ENCODE measurements at regions not wholly inside any gene's neighbourhood (a gene's known extent, or its start where the extent isn't known, plus 50 kb on each side); places are given as distances from the start of the nearest gene placed in this dataset.

DNA sequence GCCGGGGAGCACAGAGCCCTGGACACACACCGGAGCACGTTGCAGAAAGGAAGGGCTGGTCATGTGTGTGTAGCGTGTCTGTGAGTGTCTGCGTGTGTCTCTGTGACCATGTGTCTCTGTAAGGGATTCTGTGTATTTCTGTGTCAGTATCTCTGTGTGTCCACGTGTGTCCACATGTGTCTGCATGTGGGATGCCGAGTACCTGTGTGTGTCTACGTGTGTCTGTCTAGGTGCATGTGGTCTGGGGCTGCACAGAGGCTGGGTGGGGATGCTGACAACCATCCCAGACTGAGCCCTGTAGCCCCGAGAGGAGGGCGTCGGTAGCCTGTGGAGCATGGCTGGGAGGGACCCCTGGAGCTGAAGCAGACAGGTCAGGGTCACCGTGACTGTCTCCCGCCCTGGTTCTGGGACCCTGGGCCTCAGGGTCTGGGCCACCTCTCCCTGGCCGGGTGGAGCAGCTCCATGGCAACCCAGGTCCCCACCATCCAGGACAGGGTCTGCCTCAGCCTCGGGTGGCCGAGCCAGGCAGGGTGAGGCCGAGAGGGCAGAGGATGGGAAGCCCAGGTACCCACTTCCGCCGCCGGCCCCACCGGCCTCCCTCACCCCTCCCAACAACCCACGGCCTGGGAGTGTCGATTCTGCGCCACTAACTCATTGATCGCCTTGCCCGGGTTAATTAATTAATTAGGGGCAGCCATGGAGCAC, 122.7 kb downstream of the FAM53A start:
- Histone ChIP-seq H3K4me3 (no peak overlapping the region), H3K27ac (no peak overlapping the region), H3K36me3 (no peaks in the 10 kb centered on the region), H3K9me3 (no peaks in the 10 kb centered on the region), H3K27me3 (peaks cover 12 to 93% (median 64%) of the 10 kb centered on the region in 3 donors), H3K4me1 (peaks cover 0 to 4% (median 0%) of the 10 kb centered on the region in 4 donors)
- no peak for DNase-seq
- no peak for TF ChIP-seq POLR2AphosphoS5 (IDR thresholded peaks at IDR 0.05)
- no peak for TF ChIP-seq EP300 (IDR thresholded peaks at IDR 0.05)
- no peak for TF ChIP-seq POLR2A (IDR thresholded peaks at IDR 0.05)
- TF ChIP-seq, protein P1, sequence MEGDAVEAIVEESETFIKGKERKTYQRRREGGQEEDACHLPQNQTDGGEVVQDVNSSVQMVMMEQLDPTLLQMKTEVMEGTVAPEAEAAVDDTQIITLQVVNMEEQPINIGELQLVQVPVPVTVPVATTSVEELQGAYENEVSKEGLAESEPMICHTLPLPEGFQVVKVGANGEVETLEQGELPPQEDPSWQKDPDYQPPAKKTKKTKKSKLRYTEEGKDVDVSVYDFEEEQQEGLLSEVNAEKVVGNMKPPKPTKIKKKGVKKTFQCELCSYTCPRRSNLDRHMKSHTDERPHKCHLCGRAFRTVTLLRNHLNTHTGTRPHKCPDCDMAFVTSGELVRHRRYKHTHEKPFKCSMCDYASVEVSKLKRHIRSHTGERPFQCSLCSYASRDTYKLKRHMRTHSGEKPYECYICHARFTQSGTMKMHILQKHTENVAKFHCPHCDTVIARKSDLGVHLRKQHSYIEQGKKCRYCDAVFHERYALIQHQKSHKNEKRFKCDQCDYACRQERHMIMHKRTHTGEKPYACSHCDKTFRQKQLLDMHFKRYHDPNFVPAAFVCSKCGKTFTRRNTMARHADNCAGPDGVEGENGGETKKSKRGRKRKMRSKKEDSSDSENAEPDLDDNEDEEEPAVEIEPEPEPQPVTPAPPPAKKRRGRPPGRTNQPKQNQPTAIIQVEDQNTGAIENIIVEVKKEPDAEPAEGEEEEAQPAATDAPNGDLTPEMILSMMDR (IDR thresholded peaks at IDR 0.05) = no peak
- WGBS, 2 donors = 75 to 86% methylated on average over 26 of the region's 26 CpGs
- intact Hi-C loops (cut with DNase I) = no loop called here

DNA sequence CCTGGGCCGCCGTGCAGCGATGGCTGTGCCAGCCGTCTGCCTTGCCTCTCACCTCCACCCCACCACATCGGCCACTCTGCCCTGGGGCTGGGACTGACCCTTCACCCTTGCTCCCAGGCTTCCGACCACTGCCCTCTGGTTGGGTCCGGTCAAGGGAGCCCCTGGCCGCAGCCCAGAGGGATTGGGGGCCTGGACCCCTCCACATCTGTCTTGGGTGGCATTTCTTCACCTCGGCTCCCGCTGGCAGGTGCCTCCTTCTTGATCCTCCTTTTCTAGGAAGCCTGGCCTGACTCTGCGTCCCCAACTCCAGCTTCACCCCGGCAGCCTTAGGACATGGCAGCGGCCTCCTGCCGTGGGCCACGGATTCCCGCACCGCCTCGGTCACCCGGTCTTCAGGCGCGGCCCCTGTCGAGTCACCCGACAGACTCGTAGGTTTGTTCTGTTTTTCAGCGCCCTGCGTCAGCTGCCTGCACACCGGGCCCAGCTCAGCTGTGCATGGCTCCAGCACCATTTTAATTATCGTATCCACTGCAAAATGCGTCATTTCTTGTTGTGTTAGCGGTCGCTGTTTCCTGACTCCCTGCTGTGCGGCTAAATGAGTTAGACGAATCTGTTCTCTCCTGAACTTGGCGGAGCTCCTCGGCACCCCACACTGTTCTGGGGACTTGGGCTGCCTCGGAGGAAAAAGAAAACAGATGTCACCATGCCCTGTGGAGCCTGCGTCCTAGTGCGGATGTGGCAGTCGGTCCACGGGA, 124.0 kb downstream of the FAM53A start:
- H3K36me3 ChIP-seq = no peaks in the 10 kb centered on the region
- no peaks in the 10 kb centered on the region for H3K9me3 ChIP-seq
- 90 to 91% methylated on average over 40 of the region's 40 CpGs for WGBS, 2 donors
- no peak overlapping the region for H3K4me3 ChIP-seq
- TF ChIP-seq, protein P1 (IDR thresholded peaks at IDR 0.05) = no peak
- peaks cover 0 to 4% (median 0%) of the 10 kb centered on the region in 4 donors for H3K4me1 ChIP-seq
- peaks cover 8 to 91% (median 59%) of the 10 kb centered on the region in 3 donors for H3K27me3 ChIP-seq
- intact Hi-C loops (cut with DNase I) = no loop called here
- no peak overlapping the region for H3K27ac ChIP-seq
- no peak for DNase-seq

DNA sequence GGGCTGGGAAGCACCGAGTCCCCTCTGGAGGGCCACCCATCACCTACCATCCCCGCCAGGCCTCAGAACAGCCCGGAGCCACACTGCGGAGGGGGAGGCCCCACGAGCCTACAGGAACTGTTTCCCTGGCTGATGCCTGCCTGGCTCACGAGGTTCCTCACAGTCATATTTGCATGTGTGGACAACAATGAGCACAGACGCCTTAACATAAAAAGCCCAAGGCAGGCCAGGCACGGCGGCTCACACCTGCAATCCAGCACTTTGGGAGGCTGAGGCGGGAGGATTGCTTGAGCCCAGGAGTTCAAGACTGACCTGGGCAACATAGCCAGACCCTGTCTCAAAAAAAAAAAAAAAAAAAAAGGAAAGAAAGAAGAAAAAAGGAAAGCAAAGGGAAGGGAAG, 125.9 kb downstream of the FAM53A start:
- H3K27ac ChIP-seq = no peak overlapping the region
- no peaks in the 10 kb centered on the region for H3K36me3 ChIP-seq
- intact Hi-C loops (cut with DNase I) = no loop called here
- no peaks in the 10 kb centered on the region for H3K9me3 ChIP-seq
- WGBS, 2 donors = 46 to 66% methylated on average over 10 of the region's 10 CpGs
- no peak for TF ChIP-seq POLR2A (IDR thresholded peaks at IDR 0.05)
- TF ChIP-seq EP300 (IDR thresholded peaks at IDR 0.05) = no peak
- TF ChIP-seq, protein P1 (IDR thresholded peaks at IDR 0.05) = no peak
- no peak for TF ChIP-seq POLR2AphosphoS5 (IDR thresholded peaks at IDR 0.05)
- no peak for DNase-seq
- no peak overlapping the region for H3K4me3 ChIP-seq
- H3K4me1 ChIP-seq = peaks cover 0 to 4% (median 0%) of the 10 kb centered on the region in 4 donors
- H3K27me3 ChIP-seq = peaks cover 2 to 91% (median 45%) of the 10 kb centered on the region in 3 donors

DNA sequence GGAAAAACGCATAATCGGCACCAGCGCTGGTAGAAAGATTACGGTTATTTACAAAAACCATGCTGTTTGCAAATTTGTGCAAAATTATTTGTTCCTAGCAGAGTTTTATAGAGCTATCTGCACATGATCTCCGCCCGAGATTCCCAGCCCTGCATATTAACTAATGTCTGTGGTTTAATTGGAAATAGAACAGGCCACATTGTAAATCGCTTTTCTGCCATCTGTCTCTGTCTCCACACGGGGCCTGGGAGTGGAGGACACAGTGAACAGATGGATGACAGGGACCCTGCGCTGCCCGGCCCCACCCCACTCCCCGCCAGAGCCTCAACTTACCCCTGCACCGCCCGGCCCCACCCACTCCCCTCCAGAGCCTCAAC, 126.9 kb downstream of the FAM53A start:
- Histone ChIP-seq H3K27me3 (peaks cover 2 to 91% (median 36%) of the 10 kb centered on the region in 3 donors), H3K36me3 (no peaks in the 10 kb centered on the region)
- 45 to 69% methylated on average over 13 of the region's 13 CpGs for WGBS, 2 donors

More for the DNA sequence above, 126.9 kb downstream of the FAM53A start:
- no peaks in the 10 kb centered on the region for H3K9me3 ChIP-seq
- H3K4me1 ChIP-seq = peaks cover 0 to 4% (median 0%) of the 10 kb centered on the region in 4 donors
- TF ChIP-seq POLR2A (IDR thresholded peaks at IDR 0.05) (no peak), EP300 (IDR thresholded peaks at IDR 0.05) (no peak), POLR2AphosphoS5 (IDR thresholded peaks at IDR 0.05) (no peak)
- TF ChIP-seq, protein P1 (IDR thresholded peaks at IDR 0.05) = no peak
- H3K27ac ChIP-seq = no peak overlapping the region
- no peak overlapping the region for H3K4me3 ChIP-seq
- intact Hi-C loops (cut with DNase I) = no loop called here
- DNase-seq = no peak
